Urinary bladder (tissue), 3 donors: ENCODE measurements at regions not wholly inside any gene's neighbourhood (a gene's known extent, or its start where the extent isn't known, plus 50 kb on each side); places are given as distances from the start of the nearest gene placed in this dataset.

Experiments
- DNase-seq: peaks from one replicate; pipeline ENCODE4 v3.0.0-alpha.2; 2015; ENCODE audit errors: extremely low spot score
- H3K27ac ChIP-seq: one replicate; pipeline ENCODE4 v1.5.1; 2013; ENCODE audit warnings: low read depth, mild to moderate bottlenecking, moderate library complexity
- H3K36me3 ChIP-seq: one replicate; pipeline ENCODE4 v1.6.1; 2013; ENCODE audit warnings: mild to moderate bottlenecking, moderate library complexity; ENCODE audit not compliant: insufficient read depth
- H3K4me1 ChIP-seq: one replicate; pipeline ENCODE4 v1.6.1; 2013; ENCODE audit warnings: mild to moderate bottlenecking, moderate library complexity; ENCODE audit not compliant: insufficient read depth
- H3K4me3 ChIP-seq: one replicate; pipeline ENCODE4 v1.5.1; 2013; ENCODE audit warnings: low read depth, low read length
- WGBS: extraction: QIAGEN DNeasy Blood & Tissue Kit; methylation state at CpG from one replicate; pipeline ENCODE4 v1.1.7; 2013; 5-methylcytosine and 5-hydroxymethylcytosine counted together
- donor health status: healthy with polysubstance abuse.
- donor health status: healthy.

GRCh38 chr14:97246648-97247047 lies 449.5 kb downstream of the VRK1 start:
- Histone ChIP-seq H3K36me3 (no peaks in the 10 kb centered on the region), H3K4me1 (no peaks in the 10 kb centered on the region), H3K27ac (no peak overlapping the region), H3K4me3 (no peak overlapping the region)
- WGBS = 86% methylated on average over 7 of the region's 7 CpGs
- no peak for DNase-seq

DNA sequence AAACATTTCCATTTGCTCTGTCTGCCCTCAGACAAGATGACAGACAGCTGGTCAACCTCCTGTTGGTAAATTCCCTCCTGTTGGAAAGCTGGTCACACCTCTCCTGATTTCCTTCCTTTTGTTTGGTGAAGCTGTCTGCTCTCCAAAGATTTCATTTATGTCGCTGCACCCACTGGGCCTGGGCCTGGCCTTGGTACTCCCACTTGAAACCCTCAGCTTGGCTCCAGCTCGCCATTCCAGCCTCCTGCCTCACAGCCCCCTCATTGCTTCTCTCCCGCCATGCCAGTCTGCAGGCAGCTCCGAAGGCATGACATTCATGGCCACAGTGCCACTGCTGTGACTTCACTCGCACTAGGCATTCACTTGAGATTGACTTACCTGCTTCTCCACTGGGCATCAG lies 451.8 kb downstream of the VRK1 start:
- no peak for DNase-seq
- Histone ChIP-seq H3K36me3 (no peaks in the 10 kb centered on the region), H3K4me3 (no peak overlapping the region), H3K4me1 (no peaks in the 10 kb centered on the region), H3K27ac (no peak overlapping the region)
- 83% methylated on average over 5 of the region's 5 CpGs for WGBS

GRCh38 chr14:97250931-97251330 lies 453.7 kb downstream of the VRK1 start:
- no peak for DNase-seq
- H3K27ac ChIP-seq = no peak overlapping the region
- no peak overlapping the region for H3K4me3 ChIP-seq
- H3K4me1 ChIP-seq = no peaks in the 10 kb centered on the region
- 60% methylated on average over 5 of the region's 5 CpGs for WGBS
- no peaks in the 10 kb centered on the region for H3K36me3 ChIP-seq

- no peaks in the 10 kb centered on the region for H3K36me3 ChIP-seq
- H3K4me1 ChIP-seq = no peaks in the 10 kb centered on the region
- no peak for DNase-seq
- no peak overlapping the region for H3K4me3 ChIP-seq
- H3K27ac ChIP-seq = no peak overlapping the region
- WGBS = 50% methylated on average over 9 of the region's 9 CpGs
Observed at GRCh38 chr14:97251491-97252155, 454.4 kb downstream of the VRK1 start.

GRCh38 chr14:97253756-97254155 lies 456.6 kb downstream of the VRK1 start:
- DNase-seq = no peak
- Histone ChIP-seq H3K36me3 (no peaks in the 10 kb centered on the region), H3K27ac (no peak overlapping the region), H3K4me3 (no peak overlapping the region), H3K4me1 (no peaks in the 10 kb centered on the region)
- WGBS = 35% methylated on average over 3 of the region's 3 CpGs

DNA sequence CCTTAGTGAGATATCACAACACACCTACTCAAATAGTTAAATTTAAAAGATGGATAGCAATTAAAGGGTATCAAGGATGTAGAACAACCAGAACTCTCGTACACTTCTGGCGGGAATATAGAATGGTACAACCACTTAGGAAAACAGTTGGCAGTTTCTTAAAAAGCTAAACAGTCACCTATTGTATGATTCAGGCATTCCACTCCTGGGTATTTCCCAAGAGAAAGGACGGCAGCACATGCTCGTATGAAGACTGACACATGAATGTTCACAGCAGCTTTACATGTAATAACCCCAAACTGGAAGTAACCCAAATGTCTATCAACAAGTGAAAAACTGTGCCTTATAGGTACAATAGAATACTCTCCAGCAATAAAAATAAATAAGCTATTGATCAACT lies 465.2 kb downstream of the VRK1 start:
- no peak overlapping the region for H3K4me3 ChIP-seq
- H3K27ac ChIP-seq = no peak overlapping the region
- no peaks in the 10 kb centered on the region for H3K36me3 ChIP-seq
- no peaks in the 10 kb centered on the region for H3K4me1 ChIP-seq
- WGBS = 84% methylated on average over 4 of the region's 4 CpGs
- DNase-seq = no peak

DNA sequence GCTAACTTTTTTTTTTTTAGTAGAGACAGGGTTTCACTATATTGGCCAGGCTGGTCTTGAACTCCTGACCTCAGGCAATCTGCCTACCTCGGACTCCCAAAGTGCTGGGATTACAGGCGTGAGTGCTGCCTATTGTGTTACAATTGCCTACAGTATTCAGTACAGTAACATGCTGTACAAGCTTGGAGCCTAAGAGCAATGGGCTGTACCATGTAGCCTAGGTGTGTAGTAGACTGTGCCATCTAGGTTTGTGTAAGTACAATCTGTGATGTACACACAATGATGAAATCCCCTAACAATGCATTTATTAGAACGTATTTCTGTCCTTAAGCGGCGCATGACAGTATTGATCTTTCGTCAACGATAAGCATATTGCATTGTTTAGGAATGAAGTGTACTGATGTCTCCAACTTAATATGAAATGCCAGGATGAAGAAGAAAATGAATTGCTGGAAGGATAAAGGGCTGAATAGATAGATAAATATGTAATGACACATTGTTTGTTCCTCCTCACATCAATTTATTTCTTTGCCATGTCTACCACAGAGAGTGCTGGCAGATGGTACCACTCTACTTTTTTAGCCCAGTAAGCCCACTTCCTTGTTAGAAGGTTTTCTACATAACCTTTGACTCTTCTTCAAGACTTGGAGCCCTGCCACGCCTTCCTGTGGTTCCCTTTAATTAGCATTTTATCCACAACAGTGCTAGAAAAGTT lies 467.5 kb downstream of the VRK1 start:
- no peak for DNase-seq
- H3K27ac ChIP-seq = no peak overlapping the region
- 86% methylated on average over 8 of the region's 8 CpGs for WGBS
- H3K4me3 ChIP-seq = no peak overlapping the region
- H3K4me1 ChIP-seq = no peaks in the 10 kb centered on the region
- no peaks in the 10 kb centered on the region for H3K36me3 ChIP-seq

- no peak for DNase-seq
- Histone ChIP-seq H3K4me1 (no peaks in the 10 kb centered on the region), H3K27ac (no peak overlapping the region), H3K4me3 (no peak overlapping the region), H3K36me3 (no peaks in the 10 kb centered on the region)
- WGBS = 38% methylated on average over 2 of the region's 2 CpGs
Observed at GRCh38 chr14:97266653-97267052, 469.5 kb downstream of the VRK1 start.

- DNase-seq = no peak
- no peaks in the 10 kb centered on the region for H3K4me1 ChIP-seq
- H3K27ac ChIP-seq = no peak overlapping the region
- H3K4me3 ChIP-seq = no peak overlapping the region
- no peaks in the 10 kb centered on the region for H3K36me3 ChIP-seq
Observed at GRCh38 chr14:97267509-97267908, 470.3 kb downstream of the VRK1 start.

- Histone ChIP-seq H3K4me1 (no peaks in the 10 kb centered on the region), H3K36me3 (no peaks in the 10 kb centered on the region), H3K4me3 (no peak overlapping the region), H3K27ac (no peak overlapping the region)
- DNase-seq = no peak
- 65% methylated on average over 2 of the region's 2 CpGs for WGBS
Observed at GRCh38 chr14:97268097-97268496, 470.9 kb downstream of the VRK1 start.

- DNase-seq = no peak
- WGBS = 77% methylated on average over 4 of the region's 4 CpGs
- Histone ChIP-seq H3K4me3 (no peak overlapping the region), H3K36me3 (no peaks in the 10 kb centered on the region), H3K27ac (no peak overlapping the region), H3K4me1 (no peaks in the 10 kb centered on the region)
Observed at GRCh38 chr14:97270308-97270707, 473.1 kb downstream of the VRK1 start.

DNA sequence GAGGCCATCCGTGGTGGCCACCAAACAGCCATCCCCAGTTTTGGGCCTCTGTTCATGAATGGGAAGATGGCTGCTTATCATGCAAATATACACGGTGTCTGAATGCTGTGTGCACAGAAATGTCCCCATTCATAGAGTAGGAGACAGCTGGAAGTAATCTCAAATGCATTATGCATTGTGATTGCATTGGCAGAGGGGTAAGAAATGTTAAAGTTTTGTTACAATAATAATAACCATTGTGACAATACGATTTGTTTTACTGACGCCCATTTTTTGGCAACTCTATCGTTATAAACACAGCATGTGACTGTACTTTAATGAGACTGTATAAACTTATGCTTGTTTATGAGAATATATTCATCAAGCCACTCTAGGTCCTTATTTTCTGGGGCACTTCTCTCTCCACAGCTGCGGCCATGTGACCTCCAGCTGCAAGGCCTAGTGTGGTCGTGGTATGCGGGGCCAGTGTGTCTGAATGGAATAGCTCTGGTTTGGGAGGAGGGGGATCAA lies 474.3 kb downstream of the VRK1 start:
- Histone ChIP-seq H3K4me3 (no peak overlapping the region), H3K27ac (no peak overlapping the region), H3K4me1 (no peaks in the 10 kb centered on the region), H3K36me3 (no peaks in the 10 kb centered on the region)
- DNase-seq = no peak
- WGBS = 75% methylated on average over 8 of the region's 8 CpGs

DNA sequence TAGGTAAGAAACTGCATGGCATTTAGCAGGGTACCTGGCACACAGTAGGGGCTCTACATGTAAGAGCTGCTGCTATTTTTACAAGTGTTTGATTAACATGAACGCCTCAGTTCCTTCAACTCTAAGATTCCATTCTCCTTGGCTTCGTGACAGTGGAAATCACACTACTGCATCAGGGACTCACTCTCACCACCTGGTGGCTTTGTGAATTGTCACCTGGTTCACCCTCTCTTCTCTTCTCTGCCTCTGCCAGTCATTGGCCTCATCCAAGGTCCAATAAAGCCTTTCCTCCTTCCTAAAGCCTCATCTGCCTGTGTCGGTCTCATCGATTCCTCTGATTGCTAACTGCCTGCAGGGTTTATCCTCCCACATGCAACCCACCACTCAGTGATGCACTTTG lies 476.4 kb downstream of the VRK1 start:
- Histone ChIP-seq H3K36me3 (no peaks in the 10 kb centered on the region), H3K4me3 (no peak overlapping the region), H3K4me1 (no peaks in the 10 kb centered on the region), H3K27ac (no peak overlapping the region)
- 74% methylated on average over 4 of the region's 4 CpGs for whole genome bisulfite sequencing
- DNase-seq = no peak

DNA sequence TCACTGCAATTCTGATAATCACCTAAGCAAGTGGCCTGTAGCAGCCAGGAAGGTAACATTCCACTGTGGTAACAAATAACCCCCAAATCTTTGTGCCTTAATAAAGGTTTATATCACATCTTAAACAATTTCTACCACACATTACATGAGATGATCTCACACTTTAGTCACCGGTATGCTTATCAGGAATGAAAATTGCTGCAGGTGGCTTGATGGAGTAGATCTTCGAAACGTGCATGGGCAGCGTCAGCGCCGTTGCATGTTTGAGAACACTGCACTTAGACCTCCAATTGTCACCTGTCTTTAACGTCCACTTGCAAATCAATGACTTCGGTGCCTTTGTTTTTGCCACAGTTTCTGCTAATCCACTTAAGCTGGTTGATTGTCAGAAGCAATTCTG lies 477.4 kb downstream of the VRK1 start:
- no peak for DNase-seq
- Histone ChIP-seq H3K4me1 (no peaks in the 10 kb centered on the region), H3K27ac (no peak overlapping the region), H3K36me3 (no peaks in the 10 kb centered on the region), H3K4me3 (no peak overlapping the region)
- WGBS = 68% methylated on average over 8 of the region's 8 CpGs
